Left lobe of liver (tissue), 2 donors: ENCODE measurements at regions not wholly inside any gene's neighbourhood (a gene's known extent, or its start where the extent isn't known, plus 50 kb on each side); places are given as distances from the start of the nearest gene placed in this dataset.

Experiments
- ATAC-seq: fragments of 200-7000 bp; cut with Tn5 transposase; one replicate; pipeline ENCODE4 v1.9.1; 2020; ENCODE audit warnings: mild to moderate bottlenecking, moderate library complexity
- DNase-seq: peaks from one replicate; pipeline ENCODE4 v3.0.0-alpha.2; 2020; ENCODE audit warnings: low spot score
- donor health status: DM: no; HTN: no; CAD: no; lungs with moderate emphysema.
- donor health status: DM: no; HTN: yes; CAD: no.

- no peak for DNase-seq
- no peak for ATAC-seq
These were observed 319.2 kb downstream of the SOX9 start for GRCh38 chr17:72439893-72440502.

- DNase-seq, result no peak
- ATAC-seq, result no peak
These were observed 320.1 kb downstream of the SOX9 start for GRCh38 chr17:72440961-72441360.

GRCh38 chr17:72441909-72442308 is 321.1 kb downstream of the SOX9 start:
- no peak for ATAC-seq
- no peak for DNase-seq

GRCh38 chr17:72444517-72445054 is 323.8 kb downstream of the SOX9 start:
- DNase-seq (no peak), ATAC-seq (no peak)

GRCh38 chr17:72445055-72445991 is 324.5 kb downstream of the SOX9 start:
- no peak for ATAC-seq

GRCh38 chr17:72446118-72446517 is 325.3 kb downstream of the SOX9 start:
- no peak for DNase-seq
- no peak for ATAC-seq

More at GRCh38 chr17:72445055-72445991, 324.5 kb downstream of the SOX9 start:
- DNase-seq, result no peak

GRCh38 chr17:72446525-72447250 is 325.9 kb downstream of the SOX9 start:
- DNase-seq, result no peak

GRCh38 chr17:72447251-72447640 is 326.4 kb downstream of the SOX9 start:
- ATAC-seq, result no peak
- no peak for DNase-seq

More at GRCh38 chr17:72446525-72447250, 325.9 kb downstream of the SOX9 start:
- ATAC-seq, result no peak

GRCh38 chr17:72448019-72448418 is 327.2 kb downstream of the SOX9 start:
- no peak for DNase-seq

GRCh38 chr17:72452286-72453173 is 331.7 kb downstream of the SOX9 start:
- ATAC-seq, result no peak
- DNase-seq, result no peak

More at GRCh38 chr17:72448019-72448418, 327.2 kb downstream of the SOX9 start:
- no peak for ATAC-seq

- ATAC-seq (no peak), DNase-seq (no peak)
These were observed 333.5 kb downstream of the SOX9 start for GRCh38 chr17:72454342-72454741.

- DNase-seq (no peak), ATAC-seq (no peak)
These were observed 334.7 kb downstream of the SOX9 start for GRCh38 chr17:72455562-72455961.

- ATAC-seq (no peak), DNase-seq (no peak)
These were observed 335.3 kb downstream of the SOX9 start for GRCh38 chr17:72456075-72456474.

- ATAC-seq (no peak), DNase-seq (no peak)
These were observed 336.9 kb downstream of the SOX9 start for GRCh38 chr17:72457712-72458111.

GRCh38 chr17:72458301-72458700 is 337.5 kb downstream of the SOX9 start:
- ATAC-seq (no peak), DNase-seq (no peak)

GRCh38 chr17:72460711-72461110 is 339.9 kb downstream of the SOX9 start:
- no peak for ATAC-seq
- DNase-seq, result no peak

GRCh38 chr17:72461757-72462156 is 340.9 kb downstream of the SOX9 start:
- ATAC-seq (no peak), DNase-seq (no peak)

- ATAC-seq, result no peak
These were observed 341.6 kb downstream of the SOX9 start for GRCh38 chr17:72462407-72462806.

GRCh38 chr17:72462814-72463213 is 342.0 kb downstream of the SOX9 start:
- ATAC-seq, result no peak
- DNase-seq, result no peak

More at GRCh38 chr17:72462407-72462806, 341.6 kb downstream of the SOX9 start:
- DNase-seq, result no peak
